OCI-LY3 (cell line): ENCODE measurements at regions not wholly inside any gene's neighbourhood (a gene's known extent, or its start where the extent isn't known, plus 50 kb on each side); places are given as distances from the start of the nearest gene placed in this dataset.

Experiments used
- H2AFZ ChIP-seq: fragments of 200-600, 300-600 bp; shearing (Covaris generic); 2 replicates; pipeline ENCODE4 v1.6.0; 2014; ENCODE audit warnings: antibody characterized with exemption, low read depth, low read length
- H3K27ac ChIP-seq: fragments of 200-600, 300-600 bp; sonication (generic); 2 replicates; pipeline ENCODE4 v1.5.1; 2014; ENCODE audit warnings: mild to moderate bottlenecking, low read length, moderate library complexity, mixed read lengths
- H3K27me3 ChIP-seq: fragments of 200-600, 300-600 bp; sonication (generic); 2 replicates; pipeline ENCODE4 v1.6.1; 2014; ENCODE audit warnings: low read depth, low read length, mixed read lengths
- H3K36me3 ChIP-seq: fragments of 200-600, 300-600 bp; sonication (generic); replicated peaks from 2 replicates; pipeline ENCODE3; 2014; ENCODE audit warnings: low read depth, low read length, mixed read lengths
- H3K4me1 ChIP-seq: fragments of 300-600, 200-600 bp; sonication (generic); 2 replicates; pipeline ENCODE4 v1.6.1; 2014; ENCODE audit warnings: low read length, mixed read lengths
- H3K4me2 ChIP-seq: fragments of 200-600, 300-600 bp; sonication (generic); 2 replicates; pipeline ENCODE4 v1.6.1; 2014; ENCODE audit warnings: low read length, mixed read lengths
- H3K4me3 ChIP-seq: fragments of 300-600, 200-600 bp; sonication (generic); 2 replicates; pipeline ENCODE4 v1.5.1; 2014; ENCODE audit warnings: antibody characterized with exemption, mild to moderate bottlenecking, low read length, moderate library complexity
- H3K79me2 ChIP-seq: fragments of 300-600, 200-600 bp; shearing (Covaris generic); 2 replicates; pipeline ENCODE4 v1.6.1; 2014; ENCODE audit warnings: mild to moderate bottlenecking, low read length, mixed read lengths
- H3K9ac ChIP-seq: fragments of 300-600, 200-600 bp; shearing (Covaris generic); 2 replicates; pipeline ENCODE4 v1.6.0; 2014; ENCODE audit warnings: mild to moderate bottlenecking, low read length, moderate library complexity
- H3K9me3 ChIP-seq: fragments of 200-600, 300-600 bp; shearing (Covaris generic); 2 replicates; pipeline ENCODE4 v1.6.1; 2014; ENCODE audit warnings: low read length, mixed read lengths; ENCODE audit not compliant: insufficient read depth
- H4K20me1 ChIP-seq: fragments of 200-600, 300-600 bp; sonication (generic); 2 replicates; pipeline ENCODE4 v1.6.1; 2016; ENCODE audit warnings: low read length, mixed read lengths; ENCODE audit not compliant: insufficient read depth
- CTCF ChIP-seq: fragments of 200-600, 300-600 bp; sonication (generic); IDR thresholded peaks from 2 replicates; pipeline ENCODE4 v1.5.1; 2014; ENCODE audit warnings: antibody characterized with exemption, low read length, low read depth
- EZH2phosphoT487 ChIP-seq: fragments of 200-600 bp; shearing (Covaris generic); IDR thresholded peaks from 2 replicates; pipeline ENCODE4 v1.6.1; 2018; ENCODE audit warnings: antibody characterized with exemption, mixed run types, low read depth

- H3K4me3 ChIP-seq: no peak overlapping the region
- no peaks in the 10 kb centered on the region for H3K4me1 ChIP-seq
- no peak overlapping the region for H2AFZ ChIP-seq
- H3K9me3 ChIP-seq: no peaks in the 10 kb centered on the region
- H3K79me2 ChIP-seq: no peaks in the 10 kb centered on the region
- no peaks in the 10 kb centered on the region for H3K27me3 ChIP-seq
- no peak overlapping the region for H3K9ac ChIP-seq
- no peak overlapping the region for H3K27ac ChIP-seq
- no peaks in the 10 kb centered on the region for H4K20me1 ChIP-seq
- TF ChIP-seq CTCF: no peak
- TF ChIP-seq EZH2phosphoT487: no peak
- no peak overlapping the region for H3K4me2 ChIP-seq
- no peaks in the 10 kb centered on the region for H3K36me3 ChIP-seq
These were observed 59.2 kb upstream of the JCAD start for GRCh38 chr10:30118590-30118989.

GRCh38 chr10:30117812-30118501, 58.6 kb upstream of the JCAD start:
- H4K20me1 ChIP-seq: no peaks in the 10 kb centered on the region
- H2AFZ ChIP-seq: no peak overlapping the region
- no peak for TF ChIP-seq CTCF
- no peak for TF ChIP-seq EZH2phosphoT487
- no peaks in the 10 kb centered on the region for H3K79me2 ChIP-seq
- no peak overlapping the region for H3K4me2 ChIP-seq
- no peaks in the 10 kb centered on the region for H3K4me1 ChIP-seq
- H3K9me3 ChIP-seq: no peaks in the 10 kb centered on the region
- H3K36me3 ChIP-seq: no peaks in the 10 kb centered on the region
- H3K27me3 ChIP-seq: no peaks in the 10 kb centered on the region
- no peak overlapping the region for H3K27ac ChIP-seq
- H3K9ac ChIP-seq: no peak overlapping the region
- no peak overlapping the region for H3K4me3 ChIP-seq

GRCh38 chr10:30116041-30116491, 56.7 kb upstream of the JCAD start:
- Histone ChIP-seq H2AFZ (no peak overlapping the region), H3K4me1 (no peaks in the 10 kb centered on the region), H3K27ac (no peak overlapping the region), H3K4me3 (no peak overlapping the region), H3K4me2 (no peak overlapping the region), H3K36me3 (no peaks in the 10 kb centered on the region), H3K79me2 (no peaks in the 10 kb centered on the region), H4K20me1 (no peaks in the 10 kb centered on the region), H3K9ac (no peak overlapping the region), H3K27me3 (no peaks in the 10 kb centered on the region), H3K9me3 (no peaks in the 10 kb centered on the region)
- TF ChIP-seq EZH2phosphoT487 (no peak), CTCF (no peak)

GRCh38 chr10:30115626-30115940, 56.2 kb upstream of the JCAD start:
- H2AFZ ChIP-seq: no peak overlapping the region

More at GRCh38 chr10:30115626-30115940, 56.2 kb upstream of the JCAD start:
- Histone ChIP-seq H3K4me1 (no peaks in the 10 kb centered on the region), H3K9me3 (no peaks in the 10 kb centered on the region), H3K27ac (no peak overlapping the region), H3K9ac (no peak overlapping the region), H3K79me2 (no peaks in the 10 kb centered on the region), H3K4me3 (no peak overlapping the region), H3K27me3 (no peaks in the 10 kb centered on the region), H4K20me1 (no peaks in the 10 kb centered on the region), H3K36me3 (no peaks in the 10 kb centered on the region), H3K4me2 (no peak overlapping the region)
- no peak for TF ChIP-seq EZH2phosphoT487
- TF ChIP-seq CTCF: no peak
